ENCODE measurements at regions not wholly inside any gene's neighbourhood (a gene's known extent, or its start where the extent isn't known, plus 50 kb on each side); places are given as distances from the start of the nearest gene placed in this dataset.
"Not testable (repeated sequence)": the region's sequence is repeated elsewhere in the genome, so short reads cannot be mapped to it uniquely, and the experiment has no call there.

- DNase-seq: no peak
These were observed 115.1 kb downstream of the RTP5 start for GRCh38 chr2:241984658-241985057.

GRCh38 chr2:241985161-241985985, 115.8 kb downstream of the RTP5 start:
- DNase-seq: not testable (repeated sequence)

GRCh38 chr2:241985986-241986329, 116.4 kb downstream of the RTP5 start:
- DNase-seq: no peak

- no peak for DNase-seq
These were observed 117.5 kb downstream of the RTP5 start for GRCh38 chr2:241986836-241987641.

- no peak for DNase-seq
These were observed 118.2 kb downstream of the RTP5 start for GRCh38 chr2:241987726-241988125.

- no peak for DNase-seq
These were observed 118.6 kb downstream of the RTP5 start for GRCh38 chr2:241988146-241988545.

- DNase-seq: no peak
These were observed 119.5 kb downstream of the RTP5 start for GRCh38 chr2:241989074-241989473.

GRCh38 chr2:241990466-241990865, 120.9 kb downstream of the RTP5 start:
- DNase-seq: no peak

- DNase-seq: no peak
These were observed 121.8 kb downstream of the RTP5 start for GRCh38 chr2:241991299-241991698.

GRCh38 chr2:241992753-241993152, 123.2 kb downstream of the RTP5 start:
- no peak for DNase-seq

- no peak for DNase-seq
These were observed 124.0 kb downstream of the RTP5 start for GRCh38 chr2:241993386-241994005.

GRCh38 chr2:241994086-241994485, 124.6 kb downstream of the RTP5 start:
- no peak for DNase-seq

GRCh38 chr2:241994556-241995213, 125.2 kb downstream of the RTP5 start:
- DNase-seq: no peak

- DNase-seq: no peak
These were observed 126.6 kb downstream of the RTP5 start for GRCh38 chr2:241996100-241996499.

GRCh38 chr2:241997017-241997416, 127.5 kb downstream of the RTP5 start:
- no peak for DNase-seq

GRCh38 chr2:241999184-241999583, 129.7 kb downstream of the RTP5 start:
- DNase-seq: no peak

- DNase-seq: no peak
These were observed 132.3 kb downstream of the RTP5 start for GRCh38 chr2:242001853-242002252.

GRCh38 chr2:242002944-242003343, 133.4 kb downstream of the RTP5 start:
- no peak for DNase-seq

- no peak for DNase-seq
These were observed 134.8 kb downstream of the RTP5 start for GRCh38 chr2:242004223-242004901.

- no peak for DNase-seq
These were observed 135.3 kb downstream of the RTP5 start for GRCh38 chr2:242004902-242005230.

- not testable (repeated sequence) for DNase-seq
These were observed 136.6 kb downstream of the RTP5 start for GRCh38 chr2:242006091-242006634.

GRCh38 chr2:242008908-242009307, 139.4 kb downstream of the RTP5 start:
- not testable (repeated sequence) for DNase-seq

Data from midbrain (tissue), 1 donor.